ENCODE measurements at regions not wholly inside any gene's neighbourhood (a gene's known extent, or its start where the extent isn't known, plus 50 kb on each side); places are given as distances from the start of the nearest gene placed in this dataset.
"Not testable (repeated sequence)": the region's sequence is repeated elsewhere in the genome, so short reads cannot be mapped to it uniquely, and the experiment has no call there.

- no peak for DNase-seq
Measured at GRCh38 chr18:67131498-67131897, 385.0 kb downstream of the DSEL start.

- DNase-seq, result not testable (repeated sequence)
Measured at GRCh38 chr18:67126751-67127150, 389.8 kb downstream of the DSEL start.

GRCh38 chr18:67123901-67124300 lies 392.6 kb downstream of the DSEL start:
- no peak for DNase-seq

- no peak for DNase-seq
Measured at GRCh38 chr18:67117804-67118203, 398.7 kb downstream of the DSEL start.

- DNase-seq, result no peak
Measured at GRCh38 chr18:67109535-67109934, 407.0 kb downstream of the DSEL start.

- no peak for DNase-seq
Measured at GRCh38 chr18:67108894-67109293, 407.6 kb downstream of the DSEL start.

- DNase-seq, result peak; percentile 51
Measured at GRCh38 chr18:67104700-67105284, 411.7 kb downstream of the DSEL start.

GRCh38 chr18:67094123-67094522 lies 422.4 kb downstream of the DSEL start:
- no peak for DNase-seq

GRCh38 chr18:67092141-67092540 lies 424.4 kb downstream of the DSEL start:
- no peak for DNase-seq

GRCh38 chr18:67081482-67082211 lies 434.9 kb downstream of the DSEL start:
- no peak for DNase-seq

- no peak for DNase-seq
Measured at GRCh38 chr18:67080601-67081000, 435.9 kb downstream of the DSEL start.

GRCh38 chr18:67074309-67074708 lies 442.2 kb downstream of the DSEL start:
- DNase-seq, result no peak

- DNase-seq, result no peak
Measured at GRCh38 chr18:67072791-67073190, 443.7 kb downstream of the DSEL start.

- DNase-seq, result no peak
Measured at GRCh38 chr18:67068608-67069007, 447.9 kb downstream of the DSEL start.

GRCh38 chr18:67047334-67047733 lies 443.4 kb upstream of the CDH19 start:
- DNase-seq, result no peak

GRCh38 chr18:67043276-67043675 lies 439.4 kb upstream of the CDH19 start:
- DNase-seq, result no peak

- DNase-seq, result no peak
Measured at GRCh38 chr18:67041334-67041733, 437.4 kb upstream of the CDH19 start.

GRCh38 chr18:67035026-67035425 lies 431.1 kb upstream of the CDH19 start:
- DNase-seq, result no peak

GRCh38 chr18:67023059-67023458 lies 419.2 kb upstream of the CDH19 start:
- DNase-seq, result no peak

GRCh38 chr18:67010919-67011318 lies 407.0 kb upstream of the CDH19 start:
- DNase-seq, result no peak

- DNase-seq, result no peak
Measured at GRCh38 chr18:67007999-67008398, 404.1 kb upstream of the CDH19 start.

GRCh38 chr18:67007085-67007484 lies 403.2 kb upstream of the CDH19 start:
- DNase-seq, result no peak

GRCh38 chr18:67001052-67001451 lies 397.2 kb upstream of the CDH19 start:
- no peak for DNase-seq

GRCh38 chr18:66999003-66999402 lies 395.1 kb upstream of the CDH19 start:
- no peak for DNase-seq

- no peak for DNase-seq
Measured at GRCh38 chr18:66995270-66995669, 391.4 kb upstream of the CDH19 start.
